HG02610 (cell line): ENCODE measurements at regions not wholly inside any gene's neighbourhood (a gene's known extent, or its start where the extent isn't known, plus 50 kb on each side); places are given as distances from the start of the nearest gene placed in this dataset.
A peak's percentile ranks its signal among the peaks of the same experiment; 100 is the strongest.

Experiments used
- ATAC-seq: cut with Tn5 transposase; IDR thresholded peaks from one replicate; pipeline ENCODE4 v1.9.1; 2021; ENCODE audit warnings: mild to moderate bottlenecking, moderate library complexity; ENCODE audit not compliant: unreplicated experiment

GRCh38 chr12:77366616-77367015, 301.2 kb upstream of the E2F7 start:
- ATAC-seq, result no peak

- ATAC-seq, result no peak
These were observed 299.0 kb upstream of the E2F7 start for GRCh38 chr12:77364400-77364799.

- no peak for ATAC-seq
These were observed 297.3 kb upstream of the E2F7 start for GRCh38 chr12:77362509-77363210.

- ATAC-seq, result no peak
These were observed 292.3 kb upstream of the E2F7 start for GRCh38 chr12:77357655-77358054.

- ATAC-seq, result no peak
These were observed 289.5 kb upstream of the E2F7 start for GRCh38 chr12:77354766-77355362.

GRCh38 chr12:77352946-77353345, 287.6 kb upstream of the E2F7 start:
- no peak for ATAC-seq

GRCh38 chr12:77351860-77352259, 286.5 kb upstream of the E2F7 start:
- no peak for ATAC-seq

GRCh38 chr12:77349689-77350370, 284.5 kb upstream of the E2F7 start:
- ATAC-seq, result no peak

GRCh38 chr12:77347017-77347416, 281.6 kb upstream of the E2F7 start:
- ATAC-seq, result no peak

- no peak for ATAC-seq
These were observed 280.0 kb upstream of the E2F7 start for GRCh38 chr12:77345336-77345735.

GRCh38 chr12:77344651-77345050, 279.3 kb upstream of the E2F7 start:
- ATAC-seq, result no peak

- no peak for ATAC-seq
These were observed 277.9 kb upstream of the E2F7 start for GRCh38 chr12:77343291-77343690.

GRCh38 chr12:77342253-77342652, 276.9 kb upstream of the E2F7 start:
- ATAC-seq, result no peak

- ATAC-seq, result no peak
These were observed 274.2 kb upstream of the E2F7 start for GRCh38 chr12:77339610-77340009.

- no peak for ATAC-seq
These were observed 272.0 kb upstream of the E2F7 start for GRCh38 chr12:77337362-77337761.

GRCh38 chr12:77334806-77335205, 269.4 kb upstream of the E2F7 start:
- ATAC-seq, result no peak

GRCh38 chr12:77328326-77328725, 263.0 kb upstream of the E2F7 start:
- no peak for ATAC-seq

GRCh38 chr12:77325511-77326236, 260.3 kb upstream of the E2F7 start:
- ATAC-seq, result no peak

- ATAC-seq, result peak; percentile 93
These were observed 259.5 kb upstream of the E2F7 start for GRCh38 chr12:77324763-77325468.

GRCh38 chr12:77324416-77324762, 259.0 kb upstream of the E2F7 start:
- ATAC-seq, result no peak

GRCh38 chr12:77323788-77324415, 258.5 kb upstream of the E2F7 start:
- ATAC-seq, result no peak
